OCI-LY3 (cell line): ENCODE measurements at regions not wholly inside any gene's neighbourhood (a gene's known extent, or its start where the extent isn't known, plus 50 kb on each side); places are given as distances from the start of the nearest gene placed in this dataset.

Source experiments
- EZH2phosphoT487 ChIP-seq: fragments of 200-600 bp; shearing (Covaris generic); IDR thresholded peaks from 2 replicates; pipeline ENCODE4 v1.6.1; 2018; ENCODE audit warnings: antibody characterized with exemption, mixed run types, low read depth
- TF ChIP-seq, protein P1 (sequence below): fragments of 200-600, 300-600 bp; sonication (generic); IDR thresholded peaks from 2 replicates; pipeline ENCODE4 v1.5.1; 2014; ENCODE audit warnings: antibody characterized with exemption, low read length, low read depth

DNA sequence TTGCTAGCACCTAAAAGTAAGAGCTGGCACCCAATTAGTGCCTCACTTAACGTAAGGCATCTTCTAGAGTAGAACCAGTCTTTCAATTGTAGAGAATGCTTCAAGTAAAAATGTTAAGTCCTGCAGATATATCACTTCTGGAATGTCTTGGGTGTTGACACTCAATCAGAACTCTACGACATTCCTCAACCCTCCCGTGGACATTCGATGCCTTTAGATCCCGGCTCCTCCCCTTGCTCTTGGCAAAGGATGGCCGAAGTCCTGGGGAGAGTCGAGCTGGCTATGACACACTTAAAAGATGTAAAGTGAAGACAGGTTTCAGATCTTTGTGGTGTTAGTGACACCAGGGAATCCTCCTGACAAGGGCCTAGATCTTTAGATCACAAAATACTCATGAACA is 87.5 kb upstream of the ERCC6L2 start:
- TF ChIP-seq, protein P1, sequence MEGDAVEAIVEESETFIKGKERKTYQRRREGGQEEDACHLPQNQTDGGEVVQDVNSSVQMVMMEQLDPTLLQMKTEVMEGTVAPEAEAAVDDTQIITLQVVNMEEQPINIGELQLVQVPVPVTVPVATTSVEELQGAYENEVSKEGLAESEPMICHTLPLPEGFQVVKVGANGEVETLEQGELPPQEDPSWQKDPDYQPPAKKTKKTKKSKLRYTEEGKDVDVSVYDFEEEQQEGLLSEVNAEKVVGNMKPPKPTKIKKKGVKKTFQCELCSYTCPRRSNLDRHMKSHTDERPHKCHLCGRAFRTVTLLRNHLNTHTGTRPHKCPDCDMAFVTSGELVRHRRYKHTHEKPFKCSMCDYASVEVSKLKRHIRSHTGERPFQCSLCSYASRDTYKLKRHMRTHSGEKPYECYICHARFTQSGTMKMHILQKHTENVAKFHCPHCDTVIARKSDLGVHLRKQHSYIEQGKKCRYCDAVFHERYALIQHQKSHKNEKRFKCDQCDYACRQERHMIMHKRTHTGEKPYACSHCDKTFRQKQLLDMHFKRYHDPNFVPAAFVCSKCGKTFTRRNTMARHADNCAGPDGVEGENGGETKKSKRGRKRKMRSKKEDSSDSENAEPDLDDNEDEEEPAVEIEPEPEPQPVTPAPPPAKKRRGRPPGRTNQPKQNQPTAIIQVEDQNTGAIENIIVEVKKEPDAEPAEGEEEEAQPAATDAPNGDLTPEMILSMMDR: no peak
- no peak for TF ChIP-seq EZH2phosphoT487
